AG09309 (cell line): ENCODE measurements at regions not wholly inside any gene's neighbourhood (a gene's known extent, or its start where the extent isn't known, plus 50 kb on each side); places are given as distances from the start of the nearest gene placed in this dataset.

Experiments used
- DNase-seq: peaks from one replicate; pipeline ENCODE4 v3.0.0-alpha.2; 2010; ENCODE audit warnings: low read depth
- H3K4me3 ChIP-seq: 2 replicates; pipeline ENCODE4 v1.5.1; 2011; ENCODE audit warnings: mild to moderate bottlenecking, low read depth, low read length, moderate library complexity; ENCODE audit not compliant: control insufficient read depth
- CTCF ChIP-seq: IDR thresholded peaks from 2 replicates; pipeline ENCODE4 v1.5.1; 2011; ENCODE audit warnings: mild to moderate bottlenecking, low read depth, low read length, inconsistent platforms; ENCODE audit not compliant: insufficient read depth, control insufficient read depth; ENCODE audit errors: missing control alignments

- no peak overlapping the region for H3K4me3 ChIP-seq
- no peak for DNase-seq
- no peak for TF ChIP-seq CTCF
Observed at GRCh38 chr15:36106640-36107335, 472.6 kb upstream of the CDIN1 start.

- H3K4me3 ChIP-seq: no peak overlapping the region
- no peak for TF ChIP-seq CTCF
- DNase-seq: no peak
Observed at GRCh38 chr15:36108541-36108940, 470.9 kb upstream of the CDIN1 start.

GRCh38 chr15:36109943-36110658, 469.3 kb upstream of the CDIN1 start:
- no peak overlapping the region for H3K4me3 ChIP-seq
- DNase-seq: peak; percentile 10
- TF ChIP-seq CTCF: no peak

- H3K4me3 ChIP-seq: no peak overlapping the region
- no peak for TF ChIP-seq CTCF
- no peak for DNase-seq
Observed at GRCh38 chr15:36110659-36110993, 468.8 kb upstream of the CDIN1 start.

GRCh38 chr15:36117296-36117787, 462.1 kb upstream of the CDIN1 start:
- no peak for DNase-seq
- TF ChIP-seq CTCF: no peak
- H3K4me3 ChIP-seq: no peak overlapping the region

GRCh38 chr15:36126194-36126593, 453.2 kb upstream of the CDIN1 start:
- no peak for DNase-seq
- no peak for TF ChIP-seq CTCF
- H3K4me3 ChIP-seq: no peak overlapping the region
